DMS153 (cell line): ENCODE measurements at regions not wholly inside any gene's neighbourhood (a gene's known extent, or its start where the extent isn't known, plus 50 kb on each side); places are given as distances from the start of the nearest gene placed in this dataset.

Experiments
- DNase-seq: peaks from one replicate; lab custom pipeline; 2025; lab: John Stamatoyannopoulos, UW

- DNase-seq = no peak
Observed at GRCh38 chr15:47997195-47998080, 123.4 kb upstream of the SLC24A5 start.

DNA sequence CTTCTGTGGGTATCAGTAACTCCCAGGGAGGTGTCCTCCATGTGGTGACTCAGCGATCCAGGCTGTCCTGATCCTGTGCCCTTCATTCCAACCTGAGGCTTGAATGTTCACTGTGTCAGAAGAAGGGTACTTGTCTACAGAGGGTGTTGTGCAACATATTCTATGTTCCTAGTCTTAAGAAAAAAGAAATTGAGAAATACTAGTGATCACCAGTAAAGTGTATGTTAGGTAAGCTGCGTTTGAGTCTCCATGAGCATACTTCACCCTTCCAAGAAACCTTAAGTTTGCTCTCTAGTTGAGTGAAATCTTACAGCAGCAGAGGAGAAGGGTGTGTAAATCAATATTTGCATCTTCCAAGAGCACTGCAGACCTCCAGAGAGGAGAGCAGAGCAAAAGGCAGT, 122.2 kb upstream of the SLC24A5 start:
- DNase-seq = no peak

DNA sequence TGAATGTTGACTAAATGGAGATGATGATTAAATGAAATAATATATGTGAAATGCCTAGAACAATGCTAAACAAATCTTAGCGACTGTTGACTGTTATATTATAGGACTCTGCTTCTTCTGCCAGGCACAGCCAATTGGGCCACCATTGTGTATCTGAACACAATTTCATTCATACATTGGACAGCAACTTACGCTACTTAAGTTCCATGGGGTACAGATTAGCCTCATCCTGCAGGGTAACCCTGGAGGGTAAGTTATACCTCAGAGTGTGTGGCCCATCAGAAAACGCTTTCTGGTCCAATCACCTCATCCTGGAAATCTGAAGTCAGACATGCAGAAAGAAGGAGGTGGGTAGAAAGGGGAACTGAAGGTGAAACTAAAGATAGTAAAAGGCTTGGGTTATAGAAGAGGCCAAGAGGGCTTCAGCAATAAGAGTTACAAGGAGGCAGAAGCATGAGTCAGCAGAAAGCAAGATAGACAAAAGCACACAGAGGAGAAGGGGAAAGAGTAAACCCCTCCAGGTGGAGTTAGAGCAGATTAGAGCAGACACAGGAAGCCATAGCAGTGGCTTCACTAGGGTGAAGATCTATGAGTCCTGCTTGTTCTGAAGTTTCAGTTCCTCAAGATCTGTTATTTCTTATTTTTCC, 119.3 kb upstream of the SLC24A5 start:
- no peak for DNase-seq

DNA sequence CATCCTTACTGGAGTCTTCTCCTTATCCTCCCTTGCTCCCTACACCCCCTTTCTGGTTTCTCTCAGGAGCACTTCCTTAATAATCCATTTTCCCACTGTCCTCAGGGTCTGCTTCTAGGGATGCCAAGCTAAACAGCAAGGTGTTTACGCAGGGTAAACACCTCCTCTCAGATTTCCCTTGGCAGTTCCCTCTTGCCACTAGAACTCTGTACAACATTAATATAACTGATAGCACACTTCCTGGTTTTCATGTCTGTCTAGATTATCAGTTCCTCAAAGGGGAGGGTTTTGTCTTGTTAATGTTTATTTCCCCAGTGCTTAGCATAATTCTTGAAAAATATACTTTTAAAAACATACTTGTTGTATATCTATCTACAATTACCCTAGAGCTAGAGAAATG, 118.0 kb upstream of the SLC24A5 start:
- peak; percentile 55 for DNase-seq

- no peak for DNase-seq
Observed at GRCh38 chr15:48003441-48003840, 117.3 kb upstream of the SLC24A5 start.

DNA sequence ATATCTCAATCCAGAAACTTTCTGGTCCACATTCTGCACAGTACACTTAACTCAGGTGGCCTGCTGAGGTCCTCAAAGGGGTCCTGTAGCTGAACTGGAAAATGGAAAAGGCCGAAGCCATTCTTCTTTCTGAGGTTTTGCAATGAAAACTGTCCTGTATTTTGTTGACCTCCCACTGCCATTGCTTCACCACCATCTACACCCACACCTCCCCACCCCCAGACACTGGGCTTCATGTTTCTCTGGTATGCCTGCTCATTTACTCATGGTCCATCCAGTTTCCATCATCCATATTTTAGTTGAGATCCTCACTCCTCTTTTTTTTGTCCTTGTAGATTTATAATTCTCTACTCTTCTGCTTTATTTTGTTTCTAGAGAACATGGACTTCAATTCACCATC, 115.7 kb upstream of the SLC24A5 start:
- DNase-seq = no peak

DNA sequence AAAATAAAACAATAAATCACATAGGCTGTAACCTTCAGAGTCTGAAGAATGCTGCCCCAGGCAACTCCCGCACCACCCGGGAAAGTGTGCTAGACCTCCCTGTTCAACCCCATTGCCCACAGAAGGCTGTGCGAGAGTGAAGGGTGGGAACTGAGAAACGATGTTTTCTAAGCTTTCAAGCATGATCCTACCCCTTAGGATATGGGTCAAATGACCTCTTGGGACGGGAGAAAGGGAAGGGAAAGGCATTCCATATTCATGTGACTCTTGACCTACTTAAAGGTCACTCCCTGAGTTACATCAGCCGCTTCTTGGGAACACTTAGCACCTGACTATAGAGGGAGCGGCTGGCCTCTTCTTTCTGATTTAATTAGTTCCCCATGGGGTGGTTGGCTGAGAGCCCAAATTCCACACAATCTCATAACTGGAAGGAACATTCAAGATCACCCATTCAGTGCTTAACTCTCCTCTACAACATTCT, 114.7 kb upstream of the SLC24A5 start:
- no peak for DNase-seq

DNA sequence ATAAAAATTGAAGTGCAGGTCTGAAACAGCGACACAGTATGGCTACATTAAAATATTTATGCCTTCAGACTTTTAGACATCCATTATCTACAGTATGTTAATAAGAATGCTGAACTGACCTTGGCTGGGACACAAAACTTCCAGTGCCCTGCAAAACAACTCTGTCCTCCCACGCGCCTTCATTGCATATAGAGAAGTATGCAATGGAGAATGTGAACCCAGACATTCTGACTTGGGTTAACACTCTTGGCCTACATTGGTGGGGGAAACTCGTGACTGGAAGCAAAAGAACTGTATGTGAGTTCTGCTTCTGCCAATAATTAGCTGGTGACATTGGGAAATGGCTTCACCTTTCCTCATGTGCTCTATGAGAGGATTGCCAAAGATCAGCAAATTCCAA, 110.5 kb upstream of the SLC24A5 start:
- DNase-seq = no peak

GRCh38 chr15:48012191-48012590, 108.6 kb upstream of the SLC24A5 start:
- DNase-seq = no peak

GRCh38 chr15:48016865-48017264, 103.9 kb upstream of the SLC24A5 start:
- no peak for DNase-seq

GRCh38 chr15:48017747-48018146, 103.0 kb upstream of the SLC24A5 start:
- DNase-seq = no peak

DNA sequence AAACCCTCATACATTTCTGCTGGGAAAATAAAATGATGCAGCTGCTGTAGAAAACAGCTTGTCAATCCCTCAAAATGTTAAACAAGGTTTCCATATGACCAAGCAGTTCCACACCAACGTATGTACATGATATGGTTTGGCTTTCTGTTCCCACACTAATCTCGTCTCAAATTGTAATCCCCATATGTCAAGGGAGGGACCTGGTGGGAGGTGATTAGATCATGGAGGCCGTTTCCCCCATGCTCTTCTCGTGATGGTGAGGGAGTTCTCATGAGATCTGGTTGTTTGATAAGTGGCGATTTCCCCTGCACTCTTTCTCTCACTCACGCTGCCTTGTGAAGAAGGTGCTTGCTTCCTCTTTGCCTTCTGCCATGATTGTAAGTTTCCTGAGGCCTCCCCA, 100.6 kb upstream of the SLC24A5 start:
- DNase-seq = no peak

- peak; percentile 36 for DNase-seq
Observed at GRCh38 chr15:48021336-48022086, 99.3 kb upstream of the SLC24A5 start.

DNA sequence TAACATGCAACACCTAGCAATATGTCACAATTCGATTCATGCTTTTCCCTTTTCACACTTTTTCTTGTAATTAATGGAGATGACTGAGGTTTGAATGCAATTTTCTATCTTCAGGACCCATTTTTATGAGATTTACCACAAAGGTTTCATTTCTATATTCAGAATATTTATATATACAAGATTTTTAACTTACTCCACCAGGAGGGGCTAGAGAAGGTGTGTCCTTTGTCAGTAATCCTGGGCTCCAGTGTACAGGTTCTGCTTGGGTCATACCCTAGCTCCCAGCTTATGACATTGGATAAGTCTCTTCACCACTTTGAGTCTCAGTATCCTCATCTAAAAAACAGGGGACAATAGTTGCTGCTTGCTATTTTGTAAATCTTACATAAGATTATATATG, 95.7 kb upstream of the SLC24A5 start:
- no peak for DNase-seq

GRCh38 chr15:48028712-48029111, 92.1 kb upstream of the SLC24A5 start:
- DNase-seq = no peak

DNA sequence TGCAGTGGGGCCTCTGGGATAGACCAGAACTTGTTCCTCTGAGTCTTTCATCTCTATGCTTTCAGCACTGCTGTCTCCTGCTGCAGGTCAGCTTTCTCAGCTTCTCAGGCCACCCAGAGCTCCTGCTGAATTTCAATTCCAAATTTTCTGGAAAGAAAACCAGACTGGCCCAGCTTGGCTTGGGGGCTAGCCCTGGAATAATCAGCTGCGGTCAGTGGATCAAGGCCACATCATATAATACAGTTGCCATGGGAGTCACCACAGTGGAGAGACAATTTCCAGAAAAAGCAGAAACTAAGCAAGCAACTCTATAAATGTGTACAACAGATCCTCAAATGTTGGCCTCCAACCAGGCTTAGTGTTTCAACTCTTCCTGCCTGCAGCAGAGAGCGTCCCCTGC, 91.1 kb upstream of the SLC24A5 start:
- no peak for DNase-seq

DNA sequence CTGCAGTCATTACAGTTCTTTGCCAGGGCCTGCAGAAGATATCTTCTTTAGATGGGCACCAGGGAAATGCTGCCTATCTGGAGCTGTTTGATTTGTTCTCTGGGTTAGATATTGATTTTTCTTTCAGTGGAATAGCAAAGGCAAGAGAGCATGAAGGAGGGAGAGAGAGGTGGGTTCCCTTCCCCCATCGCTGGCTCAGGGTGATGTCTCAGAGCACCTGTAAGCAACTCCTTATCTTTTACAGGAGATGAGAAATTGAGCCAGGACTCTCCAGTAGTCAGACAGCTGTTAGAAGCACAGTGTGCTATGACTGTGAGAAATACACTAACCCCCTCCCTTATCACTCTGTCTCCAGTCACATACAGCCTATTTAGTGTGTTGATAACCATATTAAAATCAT, 89.3 kb upstream of the SLC24A5 start:
- DNase-seq = no peak

DNA sequence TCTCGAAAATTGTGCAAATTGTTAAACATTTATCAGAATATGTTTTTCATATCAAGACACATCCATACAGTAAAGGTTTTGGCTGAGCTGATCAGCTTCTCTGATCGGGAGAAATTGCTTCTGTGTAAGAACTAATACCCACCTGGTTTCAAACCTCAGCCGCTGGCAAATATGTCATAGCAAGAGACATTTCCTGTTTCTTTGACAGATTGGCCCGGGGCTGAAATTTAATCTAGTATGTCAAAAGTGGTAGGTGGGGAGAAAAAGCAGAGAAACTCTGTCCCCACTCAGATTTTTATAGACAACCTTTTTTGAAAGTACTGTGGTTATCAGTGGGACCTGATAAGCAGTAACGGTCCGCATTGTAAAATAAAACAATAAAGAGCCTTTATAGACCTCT, 88.8 kb upstream of the SLC24A5 start:
- no peak for DNase-seq

GRCh38 chr15:48032911-48033310, 87.9 kb upstream of the SLC24A5 start:
- no peak for DNase-seq

DNA sequence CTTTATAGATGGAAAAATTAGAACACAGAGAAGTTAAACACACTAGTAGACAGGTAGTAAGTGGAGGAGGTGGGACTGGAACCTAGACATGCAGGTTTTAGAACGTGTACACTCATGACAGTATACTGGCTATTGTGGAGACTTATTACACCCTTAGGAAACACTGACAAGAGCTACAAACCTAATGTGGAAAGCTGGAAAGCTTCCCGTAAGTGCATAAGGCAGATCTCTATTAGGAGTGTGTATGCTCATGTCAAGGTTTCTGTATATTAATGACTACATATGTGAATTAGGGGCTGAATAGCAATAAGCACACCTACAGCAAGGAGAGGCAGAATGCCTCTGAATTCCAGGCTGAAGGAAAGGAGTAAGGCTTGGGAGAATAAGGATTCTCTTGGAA, 82.6 kb upstream of the SLC24A5 start:
- no peak for DNase-seq

DNA sequence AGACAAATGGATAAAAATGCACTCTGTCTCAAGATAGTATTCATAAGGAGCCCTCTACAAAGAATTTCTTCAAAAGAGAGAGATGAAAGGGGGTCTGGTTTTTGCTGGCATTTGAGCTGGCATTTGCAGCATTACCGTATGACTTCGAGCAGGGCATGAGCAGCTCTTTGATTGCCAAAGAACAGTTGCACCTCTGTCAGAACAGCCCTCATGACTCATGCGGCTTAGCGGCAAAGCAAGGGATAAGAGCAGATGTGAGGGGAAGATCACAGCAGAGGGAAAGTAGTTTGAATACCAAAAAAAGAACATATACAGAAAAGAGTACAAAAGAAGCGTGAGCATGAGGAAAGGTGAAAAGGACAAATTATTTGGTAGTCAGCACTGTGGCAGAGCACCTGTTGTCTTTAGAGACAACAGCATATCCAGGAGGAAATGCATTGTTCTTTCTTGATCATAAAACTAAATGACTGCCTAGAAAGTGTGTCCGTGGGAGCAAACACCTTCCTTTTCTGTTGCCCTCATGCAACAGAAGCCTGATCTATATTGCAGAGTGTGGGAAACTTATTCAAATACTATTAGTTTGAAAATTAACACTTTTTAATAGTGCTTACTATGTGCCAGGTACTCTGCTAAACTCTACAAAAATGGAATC, 80.5 kb upstream of the SLC24A5 start:
- no peak for DNase-seq

GRCh38 chr15:48041454-48041853, 79.3 kb upstream of the SLC24A5 start:
- no peak for DNase-seq
